ENCODE measurements at regions not wholly inside any gene's neighbourhood (a gene's known extent, or its start where the extent isn't known, plus 50 kb on each side); places are given as distances from the start of the nearest gene placed in this dataset.

GRCh38 chr3:76866729-76867408 lies 173.0 kb upstream of the ROBO2 start:
- TF ChIP-seq, protein P1, sequence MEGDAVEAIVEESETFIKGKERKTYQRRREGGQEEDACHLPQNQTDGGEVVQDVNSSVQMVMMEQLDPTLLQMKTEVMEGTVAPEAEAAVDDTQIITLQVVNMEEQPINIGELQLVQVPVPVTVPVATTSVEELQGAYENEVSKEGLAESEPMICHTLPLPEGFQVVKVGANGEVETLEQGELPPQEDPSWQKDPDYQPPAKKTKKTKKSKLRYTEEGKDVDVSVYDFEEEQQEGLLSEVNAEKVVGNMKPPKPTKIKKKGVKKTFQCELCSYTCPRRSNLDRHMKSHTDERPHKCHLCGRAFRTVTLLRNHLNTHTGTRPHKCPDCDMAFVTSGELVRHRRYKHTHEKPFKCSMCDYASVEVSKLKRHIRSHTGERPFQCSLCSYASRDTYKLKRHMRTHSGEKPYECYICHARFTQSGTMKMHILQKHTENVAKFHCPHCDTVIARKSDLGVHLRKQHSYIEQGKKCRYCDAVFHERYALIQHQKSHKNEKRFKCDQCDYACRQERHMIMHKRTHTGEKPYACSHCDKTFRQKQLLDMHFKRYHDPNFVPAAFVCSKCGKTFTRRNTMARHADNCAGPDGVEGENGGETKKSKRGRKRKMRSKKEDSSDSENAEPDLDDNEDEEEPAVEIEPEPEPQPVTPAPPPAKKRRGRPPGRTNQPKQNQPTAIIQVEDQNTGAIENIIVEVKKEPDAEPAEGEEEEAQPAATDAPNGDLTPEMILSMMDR (IDR thresholded peaks at IDR 0.05), result no peak
- no peak for TF ChIP-seq POLR2AphosphoS5 (IDR thresholded peaks at IDR 0.05)

All from breast epithelium (tissue), 3 donors.